Esophagus muscularis mucosa (tissue), 4 donors: ENCODE measurements at regions not wholly inside any gene's neighbourhood (a gene's known extent, or its start where the extent isn't known, plus 50 kb on each side); places are given as distances from the start of the nearest gene placed in this dataset.

Experiments
- DNase-seq: peaks from one replicate; pipeline ENCODE4 v3.0.0-alpha.2; 2017; ENCODE audit errors: extremely low spot score
- H3K27ac ChIP-seq, 4 donors: fragments of 200-600 bp; sonication (generic); replicated peaks in 1 of 4; 1 replicate in 3 of 4; 2 replicates in 1 of 4; pipeline ENCODE4 v1.5.1; 2016 to 2019; ENCODE audit warnings: mild to moderate bottlenecking in 1 of 4
- H3K27me3 ChIP-seq, 4 donors: fragments of 200-600 bp; sonication (generic); one replicate each; pipeline versions ENCODE4 v1.5.1 to v1.6.0; 2016 to 2019
- H3K36me3 ChIP-seq, 4 donors: fragments of 200-600 bp; sonication (generic); one replicate each; pipeline ENCODE4 v1.5.1; 2016 to 2019
- H3K4me1 ChIP-seq, 4 donors: fragments of 200-600 bp; sonication (generic); one replicate each; pipeline ENCODE4 v1.5.1; 2016 to 2019
- H3K4me3 ChIP-seq, 4 donors: fragments of 200-600 bp; sonication (generic); 1 replicate in 2 of 4; 2 replicates in 2 of 4; pipeline ENCODE4 v1.5.1; 2016 to 2019; ENCODE audit warnings: mild to moderate bottlenecking in 4 of 4, moderate library complexity in 1 of 4
- H3K9me3 ChIP-seq, 4 donors: fragments of 200-600 bp; sonication (generic); 1 replicate in 3 of 4; 2 replicates in 1 of 4; pipeline ENCODE4 v1.5.1; 2016 to 2019
- EP300 ChIP-seq: sonication (generic); formaldehyde crosslinking; IDR thresholded peaks from one replicate; pipeline ENCODE4 v1.6.1; 2017; ENCODE audit warnings: antibody characterized with exemption
- POLR2A ChIP-seq: fragments of 450-650 bp; IDR thresholded peaks from one replicate; pipeline ENCODE4 v1.6.1; 2017; ENCODE audit warnings: antibody characterized with exemption, moderate library complexity, mild to moderate bottlenecking, low read depth
- POLR2AphosphoS5 ChIP-seq, 2 donors: sonication (generic); formaldehyde crosslinking; IDR thresholded peaks; one replicate each; pipeline ENCODE4 v1.6.1; 2017; ENCODE audit warnings: antibody characterized with exemption in 2 of 2
- WGBS: methylation state at CpG from one replicate; pipeline ENCODE4 v1.1.5; 2018; 5-methylcytosine and 5-hydroxymethylcytosine counted together
- intact Hi-C: fragments of 100-400 bp; cut with DNase I; formaldehyde crosslinking; loops from one replicate; pipeline ENCODE4 v1.15.1; 2023
- TF ChIP-seq, protein P1 (sequence below), 3 experiments: fragments of 200-600 bp in 2 of 3; fragments of 450-650 bp in 1 of 3; sonication (generic) in 2 of 3; IDR thresholded peaks; one replicate each; pipeline ENCODE4 v1.5.1; 2017 to 2019; ENCODE audit warnings: antibody characterized with exemption in 3 of 3, mild to moderate bottlenecking in 2 of 3, moderate library complexity in 1 of 3

- Histone ChIP-seq H3K27me3 (peaks cover 0 to 9% (median 0%) of the 10 kb centered on the region in 4 donors), H3K36me3 (no peaks in the 10 kb centered on the region), H3K4me1 (peaks cover 0 to 6% (median 0%) of the 10 kb centered on the region in 4 donors), H3K27ac (no peak overlapping the region), H3K9me3 (no peaks in the 10 kb centered on the region), H3K4me3 (no peak overlapping the region)
- no peak for DNase-seq
- intact Hi-C loops: no loop called here
- TF ChIP-seq EP300: no peak
- 76% methylated on average over 9 of the region's 9 CpGs for WGBS
These were observed 77.8 kb upstream of the SHISAL1 start for GRCh38 chr22:44390613-44390970.

GRCh38 chr22:44389926-44390612 is 77.3 kb upstream of the SHISAL1 start:
- Histone ChIP-seq H3K27ac (no peak overlapping the region), H3K27me3 (peaks cover 0 to 9% (median 0%) of the 10 kb centered on the region in 4 donors), H3K9me3 (no peaks in the 10 kb centered on the region), H3K36me3 (no peaks in the 10 kb centered on the region), H3K4me3 (no peak overlapping the region), H3K4me1 (peaks cover 0 to 6% (median 0%) of the 10 kb centered on the region in 4 donors)
- WGBS: 90% methylated on average over 5 of the region's 5 CpGs
- TF ChIP-seq POLR2A (no peak), EP300 (no peak), POLR2AphosphoS5 (IDR thresholded peaks at IDR 0.05) (no peak)
- TF ChIP-seq, protein P1, sequence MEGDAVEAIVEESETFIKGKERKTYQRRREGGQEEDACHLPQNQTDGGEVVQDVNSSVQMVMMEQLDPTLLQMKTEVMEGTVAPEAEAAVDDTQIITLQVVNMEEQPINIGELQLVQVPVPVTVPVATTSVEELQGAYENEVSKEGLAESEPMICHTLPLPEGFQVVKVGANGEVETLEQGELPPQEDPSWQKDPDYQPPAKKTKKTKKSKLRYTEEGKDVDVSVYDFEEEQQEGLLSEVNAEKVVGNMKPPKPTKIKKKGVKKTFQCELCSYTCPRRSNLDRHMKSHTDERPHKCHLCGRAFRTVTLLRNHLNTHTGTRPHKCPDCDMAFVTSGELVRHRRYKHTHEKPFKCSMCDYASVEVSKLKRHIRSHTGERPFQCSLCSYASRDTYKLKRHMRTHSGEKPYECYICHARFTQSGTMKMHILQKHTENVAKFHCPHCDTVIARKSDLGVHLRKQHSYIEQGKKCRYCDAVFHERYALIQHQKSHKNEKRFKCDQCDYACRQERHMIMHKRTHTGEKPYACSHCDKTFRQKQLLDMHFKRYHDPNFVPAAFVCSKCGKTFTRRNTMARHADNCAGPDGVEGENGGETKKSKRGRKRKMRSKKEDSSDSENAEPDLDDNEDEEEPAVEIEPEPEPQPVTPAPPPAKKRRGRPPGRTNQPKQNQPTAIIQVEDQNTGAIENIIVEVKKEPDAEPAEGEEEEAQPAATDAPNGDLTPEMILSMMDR (IDR thresholded peaks at IDR 0.05): no peak
- intact Hi-C loops: no loop called here
- DNase-seq: no peak

DNA sequence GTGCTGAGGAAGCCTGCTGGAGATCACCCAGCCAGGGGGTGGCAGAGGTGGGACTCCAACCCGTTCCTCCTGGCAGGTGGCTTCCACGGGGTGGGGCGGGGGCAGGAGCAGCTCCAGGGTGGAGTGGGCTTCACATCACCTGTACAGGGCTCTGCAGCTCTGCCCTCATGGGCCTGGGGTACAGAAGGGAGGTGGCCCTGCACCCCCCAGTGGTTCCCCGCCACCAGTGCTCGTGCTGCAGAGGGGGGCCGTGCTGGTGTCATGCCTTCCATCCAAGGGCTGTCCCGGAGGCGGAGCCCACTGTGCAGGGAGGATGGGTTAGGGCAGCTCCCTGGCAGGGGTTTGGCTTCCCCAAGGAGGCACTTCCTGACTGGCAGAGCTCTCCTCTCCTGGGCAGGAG is 76.4 kb upstream of the SHISAL1 start:
- intact Hi-C loops: no loop called here

GRCh38 chr22:44387486-44387885 is 74.7 kb upstream of the SHISAL1 start:
- Histone ChIP-seq H3K27me3 (peaks cover 0 to 9% (median 0%) of the 10 kb centered on the region in 4 donors), H3K4me1 (peaks cover 0 to 6% (median 0%) of the 10 kb centered on the region in 4 donors), H3K9me3 (no peaks in the 10 kb centered on the region), H3K4me3 (no peak overlapping the region), H3K27ac (no peak overlapping the region), H3K36me3 (no peaks in the 10 kb centered on the region)
- intact Hi-C loops: no loop called here
- no peak for DNase-seq
- WGBS: 85% methylated on average over 10 of the region's 10 CpGs
- TF ChIP-seq EP300: no peak
- no peak for TF ChIP-seq POLR2AphosphoS5 (IDR thresholded peaks at IDR 0.05)
- no peak for TF ChIP-seq POLR2A
- TF ChIP-seq, protein P1 (IDR thresholded peaks at IDR 0.05): no peak

More for the DNA sequence above, 76.4 kb upstream of the SHISAL1 start:
- no CpG with 5 or more reads among the region's 8 CpGs for WGBS
- Histone ChIP-seq H3K27ac (no peak overlapping the region), H3K4me3 (no peak overlapping the region), H3K9me3 (no peaks in the 10 kb centered on the region), H3K4me1 (peaks cover 0 to 6% (median 0%) of the 10 kb centered on the region in 4 donors), H3K36me3 (no peaks in the 10 kb centered on the region), H3K27me3 (peaks cover 0 to 9% (median 0%) of the 10 kb centered on the region in 4 donors)
- DNase-seq: no peak
- no peak for TF ChIP-seq POLR2A
- no peak for TF ChIP-seq POLR2AphosphoS5 (IDR thresholded peaks at IDR 0.05)
- TF ChIP-seq EP300: no peak
- TF ChIP-seq, protein P1 (IDR thresholded peaks at IDR 0.05): no peak

DNA sequence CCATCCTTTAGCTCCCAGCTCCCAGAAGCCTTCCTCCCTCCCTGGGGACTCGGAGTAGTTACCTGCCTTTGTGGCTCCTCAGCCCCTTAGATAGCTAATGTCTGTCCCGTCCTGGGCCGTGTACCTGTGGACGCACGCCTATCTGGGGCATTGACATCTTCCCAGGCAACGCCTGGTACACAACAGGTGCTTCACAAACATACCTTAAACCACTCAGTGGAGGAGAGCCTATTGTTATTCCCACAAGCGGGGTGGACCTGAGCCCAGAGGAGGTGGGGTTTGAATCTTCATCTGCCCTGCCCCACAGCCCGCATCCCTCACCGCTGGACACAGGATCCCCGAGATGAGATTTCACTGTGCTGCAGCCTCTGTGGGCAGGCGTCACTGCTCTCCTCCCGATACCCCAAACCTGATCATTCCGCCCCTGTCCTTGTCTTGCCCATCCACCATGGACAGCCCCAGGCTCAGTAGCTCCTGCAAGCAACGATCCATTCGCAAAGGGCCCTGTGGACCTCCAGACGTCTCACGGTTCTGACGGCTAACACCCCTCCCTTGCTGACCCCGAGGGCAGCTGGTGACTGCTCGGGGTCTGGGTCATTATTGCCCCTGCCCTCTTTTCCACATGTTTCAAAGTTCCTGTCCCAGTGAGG is 73.8 kb upstream of the SHISAL1 start:
- intact Hi-C loops: no loop called here
- Histone ChIP-seq H3K4me3 (no peak overlapping the region), H3K4me1 (peaks cover 0 to 8% (median 3%) of the 10 kb centered on the region in 4 donors), H3K36me3 (no peaks in the 10 kb centered on the region), H3K9me3 (no peaks in the 10 kb centered on the region), H3K27ac (no peak overlapping the region), H3K27me3 (peaks cover 0 to 9% (median 0%) of the 10 kb centered on the region in 4 donors)
- 93% methylated on average over 12 of the region's 20 CpGs for WGBS
- DNase-seq: no peak
- TF ChIP-seq POLR2A (no peak), EP300 (no peak), POLR2AphosphoS5 (IDR thresholded peaks at IDR 0.05) (no peak)
- TF ChIP-seq, protein P1 (IDR thresholded peaks at IDR 0.05): no peak
